Hepatocyte (in vitro differentiated cells): ENCODE measurements at regions not wholly inside any gene's neighbourhood (a gene's known extent, or its start where the extent isn't known, plus 50 kb on each side); places are given as distances from the start of the nearest gene placed in this dataset.

Experiments
- DNase-seq: peaks from one replicate; pipeline ENCODE4 v3.0.0-alpha.2; 2016; ENCODE audit warnings: low spot score
- H2AFZ ChIP-seq: fragments of 200-600 bp; sonication (generic); 2 replicates; pipeline ENCODE4 v1.6.0; 2016; ENCODE audit warnings: antibody characterized with exemption, mild to moderate bottlenecking
- H3K27ac ChIP-seq: fragments of 200-600 bp; sonication (generic); 2 replicates; pipeline ENCODE4 v1.5.1; 2016; ENCODE audit warnings: mild to moderate bottlenecking
- H3K27me3 ChIP-seq: fragments of 200-600 bp; sonication (generic); 2 replicates; pipeline ENCODE4 v1.6.1; 2016
- H3K36me3 ChIP-seq: fragments of 200-600 bp; sonication (generic); replicated peaks from 2 replicates; pipeline ENCODE4 v1.5.1; 2016; ENCODE audit warnings: low read depth; ENCODE audit not compliant: insufficient read depth
- H3K4me1 ChIP-seq: fragments of 200-600 bp; sonication (generic); 2 replicates; pipeline ENCODE4 v1.5.1; 2016; ENCODE audit warnings: mild to moderate bottlenecking, moderate library complexity; ENCODE audit not compliant: insufficient read depth
- H3K4me2 ChIP-seq: fragments of 200-600 bp; sonication (generic); 2 replicates; pipeline ENCODE4 v1.6.0; 2016
- H3K4me3 ChIP-seq: fragments of 200-600 bp; sonication (generic); 2 replicates; pipeline ENCODE4 v1.5.1; 2016; ENCODE audit warnings: mild to moderate bottlenecking
- H3K79me2 ChIP-seq: fragments of 200-600 bp; sonication (generic); 2 replicates; pipeline ENCODE4 v1.6.0; 2017; ENCODE audit warnings: mild to moderate bottlenecking
- H3K9me2 ChIP-seq: fragments of 200-600 bp; sonication (generic); replicated peaks from 2 replicates; pipeline ENCODE4 v1.6.0; 2017; ENCODE audit warnings: mild to moderate bottlenecking; ENCODE audit not compliant: insufficient read depth
- H3K9me3 ChIP-seq: fragments of 200-600 bp; sonication (generic); 2 replicates; pipeline ENCODE4 v1.5.1; 2016; ENCODE audit warnings: low read depth, mild to moderate bottlenecking
- H4K20me1 ChIP-seq: fragments of 200-600 bp; sonication (generic); 2 replicates; pipeline ENCODE4 v1.6.0; 2016; ENCODE audit warnings: mild to moderate bottlenecking; ENCODE audit not compliant: insufficient read depth, poor library complexity, severe bottlenecking
- EZH2 ChIP-seq: fragments of 200-600 bp; sonication (generic); IDR thresholded peaks from 2 replicates; pipeline ENCODE4 v1.6.1; 2016; ENCODE audit warnings: antibody characterized with exemption, mild to moderate bottlenecking, borderline replicate concordance
- EZH2phosphoT487 ChIP-seq: fragments of 200-600 bp; sonication (generic); IDR thresholded peaks from one replicate; pipeline ENCODE4 v1.6.1; 2018; ENCODE audit warnings: antibody characterized with exemption, mild to moderate bottlenecking, low read depth, moderate library complexity; ENCODE audit not compliant: unreplicated experiment, severe bottlenecking
- WGBS: methylation state at CpG from one replicate; pipeline ENCODE4 v1.1.6; 2016; ENCODE audit warnings: low lambda C conversion rate; ENCODE audit errors: missing lambda C conversion rate; 5-methylcytosine and 5-hydroxymethylcytosine counted together
- TF ChIP-seq, protein P1 (sequence below): fragments of 200-600 bp; sonication (generic); IDR thresholded peaks from 2 replicates; pipeline ENCODE4 v1.5.1; 2016; ENCODE audit warnings: antibody characterized with exemption, mild to moderate bottlenecking; ENCODE audit not compliant: poor library complexity

DNA sequence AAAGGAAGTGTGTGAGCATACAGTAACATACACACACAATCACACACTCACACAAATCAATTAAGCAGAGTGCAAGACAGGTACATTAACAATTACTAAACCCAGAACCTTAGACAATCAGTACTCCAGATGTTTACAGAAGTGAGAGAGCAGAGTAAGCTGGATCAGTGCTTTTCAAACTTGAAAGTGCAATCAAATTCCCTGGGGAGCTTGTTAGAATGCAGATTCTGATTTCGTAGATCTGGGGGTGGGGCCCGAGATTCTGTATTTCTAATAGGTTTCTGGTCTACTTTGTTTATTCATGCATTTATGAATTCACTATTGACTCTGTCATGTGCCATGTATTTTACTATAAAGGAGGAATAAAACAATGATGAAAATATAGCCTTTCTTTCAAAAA lies 179.6 kb upstream of the PHYHIPL start:
- no peak overlapping the region for H3K4me2 ChIP-seq
- WGBS, result 94% methylated on average over 2 of the region's 2 CpGs
- H3K4me1 ChIP-seq, result peaks cover 8% of the 10 kb centered on the region

DNA sequence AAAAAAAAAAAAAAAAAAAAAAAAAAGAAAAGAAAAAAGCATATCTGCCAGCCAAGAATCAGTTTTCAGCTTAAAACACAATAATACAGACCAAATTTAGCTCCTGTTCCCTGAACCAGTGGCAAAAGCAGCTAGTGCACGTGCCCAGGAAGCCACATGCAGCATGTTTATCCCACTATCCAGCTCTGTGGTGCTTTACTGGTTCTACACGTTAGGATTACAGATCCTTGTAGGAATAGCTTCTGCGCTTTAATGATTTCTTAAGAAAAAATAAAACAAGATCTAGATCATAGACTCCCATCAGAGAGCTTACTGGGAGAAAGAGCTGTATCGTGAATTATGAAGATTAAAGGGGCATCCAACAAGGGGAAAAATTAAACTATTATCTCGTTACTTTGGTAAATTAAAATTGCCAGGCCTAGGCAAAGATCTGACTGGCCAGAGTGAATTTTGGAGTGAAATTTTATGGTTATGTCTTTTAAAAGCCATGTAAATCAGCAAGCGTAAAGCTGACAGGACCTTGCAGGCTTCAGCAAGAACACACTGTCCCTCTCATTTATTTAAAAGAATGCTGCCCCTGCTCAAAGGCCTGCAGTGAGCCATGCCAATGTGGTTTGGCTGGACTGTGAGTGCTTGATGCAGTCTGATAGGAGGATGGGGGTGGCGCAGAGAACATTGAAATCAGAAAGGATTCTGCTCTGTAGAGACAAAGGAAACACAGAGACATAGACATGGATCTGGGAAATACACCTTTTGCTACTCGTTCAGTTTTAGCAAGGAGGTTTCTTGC lies 177.3 kb upstream of the PHYHIPL start:
- Histone ChIP-seq H2AFZ (no peak overlapping the region), H4K20me1 (no peaks in the 10 kb centered on the region), H3K4me3 (no peak overlapping the region), H3K4me2 (no peak overlapping the region), H3K27ac (no peak overlapping the region), H3K79me2 (no peaks in the 10 kb centered on the region), H3K27me3 (no peaks in the 10 kb centered on the region), H3K9me3 (no peaks in the 10 kb centered on the region), H3K4me1 (peaks cover 21% of the 10 kb centered on the region), H3K36me3 (no peaks in the 10 kb centered on the region), H3K9me2 (no peaks in the 10 kb centered on the region)
- TF ChIP-seq EZH2phosphoT487 (no peak), EZH2 (no peak)
- TF ChIP-seq, protein P1, sequence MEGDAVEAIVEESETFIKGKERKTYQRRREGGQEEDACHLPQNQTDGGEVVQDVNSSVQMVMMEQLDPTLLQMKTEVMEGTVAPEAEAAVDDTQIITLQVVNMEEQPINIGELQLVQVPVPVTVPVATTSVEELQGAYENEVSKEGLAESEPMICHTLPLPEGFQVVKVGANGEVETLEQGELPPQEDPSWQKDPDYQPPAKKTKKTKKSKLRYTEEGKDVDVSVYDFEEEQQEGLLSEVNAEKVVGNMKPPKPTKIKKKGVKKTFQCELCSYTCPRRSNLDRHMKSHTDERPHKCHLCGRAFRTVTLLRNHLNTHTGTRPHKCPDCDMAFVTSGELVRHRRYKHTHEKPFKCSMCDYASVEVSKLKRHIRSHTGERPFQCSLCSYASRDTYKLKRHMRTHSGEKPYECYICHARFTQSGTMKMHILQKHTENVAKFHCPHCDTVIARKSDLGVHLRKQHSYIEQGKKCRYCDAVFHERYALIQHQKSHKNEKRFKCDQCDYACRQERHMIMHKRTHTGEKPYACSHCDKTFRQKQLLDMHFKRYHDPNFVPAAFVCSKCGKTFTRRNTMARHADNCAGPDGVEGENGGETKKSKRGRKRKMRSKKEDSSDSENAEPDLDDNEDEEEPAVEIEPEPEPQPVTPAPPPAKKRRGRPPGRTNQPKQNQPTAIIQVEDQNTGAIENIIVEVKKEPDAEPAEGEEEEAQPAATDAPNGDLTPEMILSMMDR, result no peak
- 85% methylated on average over 8 of the region's 8 CpGs for WGBS
- no peak for DNase-seq

More for the DNA sequence above, 179.6 kb upstream of the PHYHIPL start:
- H3K27me3 ChIP-seq, result no peaks in the 10 kb centered on the region
- H3K9me3 ChIP-seq, result no peaks in the 10 kb centered on the region
- no peaks in the 10 kb centered on the region for H3K79me2 ChIP-seq
- H3K9me2 ChIP-seq, result no peaks in the 10 kb centered on the region
- H3K4me3 ChIP-seq, result no peak overlapping the region
- DNase-seq, result no peak
- H3K36me3 ChIP-seq, result no peaks in the 10 kb centered on the region
- no peak overlapping the region for H3K27ac ChIP-seq
- TF ChIP-seq EZH2 (no peak), EZH2phosphoT487 (no peak)
- TF ChIP-seq, protein P1, result no peak
- no peak overlapping the region for H2AFZ ChIP-seq
- H4K20me1 ChIP-seq, result no peaks in the 10 kb centered on the region

DNA sequence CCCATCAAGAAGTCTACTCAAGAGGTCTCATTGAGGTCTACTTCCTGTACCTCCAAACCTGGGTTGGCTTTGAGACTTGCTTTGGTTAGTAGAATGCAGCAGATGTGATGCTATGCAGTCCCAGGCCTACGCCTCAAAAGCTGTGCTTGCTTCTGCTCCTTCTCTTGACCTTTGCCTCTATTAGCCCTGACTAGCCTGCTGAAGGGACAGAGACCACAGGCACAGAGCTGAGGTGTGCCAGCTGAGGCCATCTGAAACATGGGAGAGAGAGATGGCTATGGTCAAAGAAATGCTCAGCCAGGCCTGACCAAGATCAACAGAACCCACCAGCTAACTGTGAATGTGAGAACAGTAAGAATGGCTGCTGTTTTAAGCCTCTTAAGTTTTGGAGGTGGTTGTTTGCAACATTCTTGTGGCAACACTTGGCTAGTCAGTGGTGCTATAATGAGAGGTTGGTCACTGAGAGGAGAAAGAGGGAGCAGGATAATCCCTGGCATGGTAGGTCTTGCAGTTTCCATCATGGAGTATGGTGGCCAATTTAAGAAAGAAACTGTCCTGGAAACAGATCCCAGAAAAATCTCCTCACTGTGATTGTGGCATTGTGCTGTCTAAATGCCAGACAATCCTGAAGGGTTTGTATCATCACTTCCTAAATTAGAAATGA lies 176.1 kb upstream of the PHYHIPL start:
- H3K27ac ChIP-seq, result no peak overlapping the region
- WGBS, result 89% methylated on average over 1 of the region's 1 CpG
- TF ChIP-seq, protein P1, result no peak
- TF ChIP-seq EZH2phosphoT487 (no peak), EZH2 (no peak)

More for the DNA sequence above, 176.1 kb upstream of the PHYHIPL start:
- Histone ChIP-seq H2AFZ (no peak overlapping the region), H3K4me3 (no peak overlapping the region), H3K4me2 (no peak overlapping the region), H3K79me2 (no peaks in the 10 kb centered on the region), H3K36me3 (no peaks in the 10 kb centered on the region), H3K27me3 (no peaks in the 10 kb centered on the region), H4K20me1 (no peaks in the 10 kb centered on the region), H3K9me2 (no peaks in the 10 kb centered on the region), H3K4me1 (peaks cover 24% of the 10 kb centered on the region), H3K9me3 (no peaks in the 10 kb centered on the region)
- DNase-seq, result no peak
